Glutamatergic neuron (in vitro differentiated cells): ENCODE measurements at regions not wholly inside any gene's neighbourhood (a gene's known extent, or its start where the extent isn't known, plus 50 kb on each side); places are given as distances from the start of the nearest gene placed in this dataset.

Source experiments
- DNase-seq: peaks from one replicate; pipeline ENCODE4 v3.0.0; 2022
- H3K27ac Mint-ChIP-seq: one replicate; pipeline ENCODE4 v1.8.0; 2020; ENCODE audit warnings: mild to moderate bottlenecking, mixed read lengths, inconsistent platforms; ENCODE audit not compliant: unreplicated experiment
- H3K27me3 Mint-ChIP-seq: one replicate; pipeline ENCODE4 v1.8.0; 2020; ENCODE audit warnings: mild to moderate bottlenecking, moderate library complexity, mixed read lengths, inconsistent platforms; ENCODE audit not compliant: unreplicated experiment
- H3K36me3 Mint-ChIP-seq: one replicate; pipeline ENCODE4 v1.8.0; 2020; ENCODE audit warnings: mild to moderate bottlenecking, mixed read lengths, inconsistent platforms; ENCODE audit not compliant: unreplicated experiment
- H3K4me1 Mint-ChIP-seq: one replicate; pipeline ENCODE4 v1.8.0; 2020; ENCODE audit warnings: mild to moderate bottlenecking, low read depth, mixed read lengths, inconsistent platforms; ENCODE audit not compliant: unreplicated experiment
- H3K4me3 Mint-ChIP-seq: one replicate; pipeline ENCODE4 v1.8.0; 2020; ENCODE audit warnings: mild to moderate bottlenecking, mixed read lengths, inconsistent platforms; ENCODE audit not compliant: unreplicated experiment
- H3K9me3 Mint-ChIP-seq: one replicate; pipeline ENCODE4 v1.8.0; 2020; ENCODE audit warnings: mild to moderate bottlenecking, moderate library complexity, mixed read lengths, inconsistent platforms; ENCODE audit not compliant: unreplicated experiment
- CTCF ChIP-seq: fragments of 200-600 bp; sonication (generic); IDR thresholded peaks from one replicate; pipeline ENCODE4 v1.5.0; 2021; ENCODE audit not compliant: partially characterized antibody, unreplicated experiment

GRCh38 chr2:145100301-145100700, 580.4 kb upstream of the ZEB2 start:
- Mint-ChIP-seq H3K36me3 (no peaks in the 10 kb centered on the region), H3K4me1 (peaks cover under 1% of the 10 kb centered on the region), H3K4me3 (no peak overlapping the region), H3K27ac (no peak overlapping the region), H3K27me3 (peaks cover 5% of the 10 kb centered on the region), H3K9me3 (peaks cover 1% of the 10 kb centered on the region)
- no peak for DNase-seq
- TF ChIP-seq CTCF: no peak

GRCh38 chr2:145096582-145096981, 576.7 kb upstream of the ZEB2 start:
- no peak for TF ChIP-seq CTCF
- Mint-ChIP-seq H3K36me3 (peaks cover 16% of the 10 kb centered on the region), H3K4me1 (peaks cover 9% of the 10 kb centered on the region), H3K4me3 (no peak overlapping the region), H3K9me3 (peaks cover 1% of the 10 kb centered on the region), H3K27ac (no peak overlapping the region), H3K27me3 (peaks cover 2% of the 10 kb centered on the region)
- no peak for DNase-seq

- Mint-ChIP-seq H3K4me3 (no peak overlapping the region), H3K9me3 (peaks cover 1% of the 10 kb centered on the region), H3K27ac (no peak overlapping the region), H3K36me3 (peaks cover 16% of the 10 kb centered on the region), H3K4me1 (peaks cover 9% of the 10 kb centered on the region), H3K27me3 (peaks cover 2% of the 10 kb centered on the region)
- no peak for TF ChIP-seq CTCF
- DNase-seq: no peak
These were observed 575.9 kb upstream of the ZEB2 start for GRCh38 chr2:145095641-145096435.

GRCh38 chr2:145094370-145094769, 574.5 kb upstream of the ZEB2 start:
- H3K27me3 Mint-ChIP-seq: peaks cover 2% of the 10 kb centered on the region
- TF ChIP-seq CTCF: no peak
- H3K27ac Mint-ChIP-seq: no peak overlapping the region
- H3K4me1 Mint-ChIP-seq: peaks cover 9% of the 10 kb centered on the region
- H3K36me3 Mint-ChIP-seq: peaks cover 16% of the 10 kb centered on the region
- no peak overlapping the region for H3K4me3 Mint-ChIP-seq
- no peak for DNase-seq
- H3K9me3 Mint-ChIP-seq: peaks cover 1% of the 10 kb centered on the region

- TF ChIP-seq CTCF: no peak
- H3K36me3 Mint-ChIP-seq: peaks cover 16% of the 10 kb centered on the region
- no peak overlapping the region for H3K4me3 Mint-ChIP-seq
- no peaks in the 10 kb centered on the region for H3K9me3 Mint-ChIP-seq
- no peaks in the 10 kb centered on the region for H3K27me3 Mint-ChIP-seq
- DNase-seq: no peak
- H3K4me1 Mint-ChIP-seq: peaks cover 9% of the 10 kb centered on the region
- H3K27ac Mint-ChIP-seq: no peak overlapping the region
These were observed 572.0 kb upstream of the ZEB2 start for GRCh38 chr2:145091967-145092366.
